Sigmoid colon (tissue), 6 donors: ENCODE measurements at regions not wholly inside any gene's neighbourhood (a gene's known extent, or its start where the extent isn't known, plus 50 kb on each side); places are given as distances from the start of the nearest gene placed in this dataset.
"Not testable (repeated sequence)": the region's sequence is repeated elsewhere in the genome, so short reads cannot be mapped to it uniquely, and the experiment has no call there.

Experiments used
- DNase-seq: peaks from one replicate; pipeline ENCODE4 v3.0.0-alpha.2; 2019
- H3K27ac ChIP-seq, 4 donors: fragments of 200-600 bp; sonication (generic); one replicate each; pipeline ENCODE4 v1.5.1; 2016 to 2019; ENCODE audit warnings: mild to moderate bottlenecking in 1 of 4
- H3K27me3 ChIP-seq, 3 donors: fragments of 200-600 bp; sonication (generic); one replicate each; pipeline ENCODE4 v1.5.1; 2019; ENCODE audit warnings: mild to moderate bottlenecking in 1 of 3
- H3K36me3 ChIP-seq, 4 donors: fragments of 200-600 bp; sonication (generic); one replicate each; pipeline ENCODE4 v1.5.1; 2016 to 2019
- H3K4me1 ChIP-seq, 4 donors: fragments of 200-600 bp; sonication (generic); one replicate each; pipeline ENCODE4 v1.5.1; 2017 to 2019
- H3K4me3 ChIP-seq, 4 donors: fragments of 200-600 bp; sonication (generic); one replicate each; pipeline ENCODE4 v1.5.1; 2017 to 2019; ENCODE audit warnings: mild to moderate bottlenecking in 2 of 4, moderate library complexity in 1 of 4
- H3K9me3 ChIP-seq, 4 donors: fragments of 200-600 bp in 3 of 4; sonication (generic) in 3 of 4; one replicate each; pipeline versions ENCODE4 v1.5.1 to v1.6.1; 2013 to 2019
- CTCF ChIP-seq, 4 experiments: fragments of 450-650 bp in 3 of 4; fragments of 200-600 bp in 1 of 4; IDR thresholded peaks; one replicate each; pipeline ENCODE4 v1.5.1; 2016 to 2019; ENCODE audit warnings: antibody characterized with exemption in 4 of 4, mild to moderate bottlenecking in 3 of 4, moderate library complexity in 2 of 4
- EP300 ChIP-seq, 4 donors: sonication (generic); formaldehyde crosslinking; IDR thresholded peaks; one replicate each; pipeline ENCODE4 v1.6.1; 2017; ENCODE audit warnings: antibody characterized with exemption in 4 of 4
- POLR2A ChIP-seq, 2 donors: fragments of 450-650 bp; IDR thresholded peaks; one replicate each; pipeline ENCODE4 v1.6.1; 2016; ENCODE audit warnings: antibody characterized with exemption in 2 of 2, mild to moderate bottlenecking in 2 of 2, moderate library complexity in 2 of 2
- POLR2AphosphoS5 ChIP-seq, 4 donors: sonication (generic); formaldehyde crosslinking; IDR thresholded peaks; one replicate each; pipeline ENCODE4 v1.6.1; 2017; ENCODE audit warnings: antibody characterized with exemption in 4 of 4
- WGBS, 2 donors: extraction: QIAGEN DNeasy Blood & Tissue Kit; methylation state at CpG; one replicate each; pipeline ENCODE4 v1.1.7; 2013; 5-methylcytosine and 5-hydroxymethylcytosine counted together
- intact Hi-C: fragments of 100-400 bp; cut with DNase I; formaldehyde crosslinking; loops from one replicate; pipeline ENCODE4 v1.15.1; 2023
- donor health status: healthy with polysubstance abuse.
- donor health status: healthy.

- DNase-seq = no peak
- intact Hi-C loops = no loop called here
- 38 to 71% methylated on average over 3 of the region's 3 CpGs for WGBS, 2 donors
- no peak for TF ChIP-seq CTCF (IDR thresholded peaks at IDR 0.05)
- peak in 1 of 4 donors; percentile 13 for TF ChIP-seq POLR2AphosphoS5 (IDR thresholded peaks at IDR 0.05)
- Histone ChIP-seq H3K9me3 (no peaks in the 10 kb centered on the region), H3K27ac (no peak overlapping the region), H3K4me1 (no peaks in the 10 kb centered on the region), H3K4me3 (no peak overlapping the region), H3K27me3 (no peaks in the 10 kb centered on the region), H3K36me3 (no peaks in the 10 kb centered on the region)
Measured at GRCh38 chr3:110420158-110420641, 651.4 kb upstream of the NECTIN3 start.

- TF ChIP-seq POLR2A (IDR thresholded peaks at IDR 0.05) = no peak
- no peak for TF ChIP-seq EP300 (IDR thresholded peaks at IDR 0.05)
- no peak for TF ChIP-seq POLR2AphosphoS5 (IDR thresholded peaks at IDR 0.05)
- no peak for TF ChIP-seq CTCF (IDR thresholded peaks at IDR 0.05)
- H3K36me3 ChIP-seq = no peaks in the 10 kb centered on the region
- DNase-seq = no peak
- no peaks in the 10 kb centered on the region for H3K4me1 ChIP-seq
- H3K27me3 ChIP-seq = no peaks in the 10 kb centered on the region
- H3K27ac ChIP-seq = no peak overlapping the region
- no peaks in the 10 kb centered on the region for H3K9me3 ChIP-seq
- H3K4me3 ChIP-seq = no peak overlapping the region
- intact Hi-C loops = no loop called here
- WGBS, 2 donors = 91 to 93% methylated on average over 2 of the region's 2 CpGs
Measured at GRCh38 chr3:110423276-110423675, 648.3 kb upstream of the NECTIN3 start.

GRCh38 chr3:110430146-110430545, 641.5 kb upstream of the NECTIN3 start:
- WGBS, 2 donors = 83 to 93% methylated on average over 1 of the region's 1 CpG
- Histone ChIP-seq H3K36me3 (no peaks in the 10 kb centered on the region), H3K27ac (no peak overlapping the region), H3K9me3 (no peaks in the 10 kb centered on the region), H3K4me1 (no peaks in the 10 kb centered on the region), H3K4me3 (no peak overlapping the region), H3K27me3 (no peaks in the 10 kb centered on the region)
- TF ChIP-seq CTCF (IDR thresholded peaks at IDR 0.05) (no peak), POLR2A (IDR thresholded peaks at IDR 0.05) (no peak), POLR2AphosphoS5 (IDR thresholded peaks at IDR 0.05) (no peak), EP300 (IDR thresholded peaks at IDR 0.05) (no peak)
- intact Hi-C loops = no loop called here
- no peak for DNase-seq

GRCh38 chr3:110436209-110436608, 635.4 kb upstream of the NECTIN3 start:
- Histone ChIP-seq H3K4me3 (no peak overlapping the region), H3K27me3 (no peaks in the 10 kb centered on the region), H3K36me3 (no peaks in the 10 kb centered on the region), H3K9me3 (no peaks in the 10 kb centered on the region), H3K4me1 (no peaks in the 10 kb centered on the region), H3K27ac (no peak overlapping the region)
- 26 to 81% methylated on average over 3 of the region's 3 CpGs for WGBS, 2 donors
- DNase-seq = no peak
- intact Hi-C loops = no loop called here
- TF ChIP-seq EP300 (IDR thresholded peaks at IDR 0.05) = no peak
- no peak for TF ChIP-seq CTCF (IDR thresholded peaks at IDR 0.05)
- no peak for TF ChIP-seq POLR2A (IDR thresholded peaks at IDR 0.05)
- TF ChIP-seq POLR2AphosphoS5 (IDR thresholded peaks at IDR 0.05) = no peak

- H3K4me1 ChIP-seq, intact Hi-C loops, H3K27ac ChIP-seq, H3K36me3 ChIP-seq, H3K9me3 ChIP-seq, DNase-seq, H3K27me3 ChIP-seq, H3K4me3 ChIP-seq: not testable (repeated sequence)
- WGBS, 2 donors = 90% methylated on average over 30 of the region's 30 CpGs
Measured at GRCh38 chr3:110440066-110440653, 631.5 kb upstream of the NECTIN3 start.
